ENCODE measurements at regions not wholly inside any gene's neighbourhood (a gene's known extent, or its start where the extent isn't known, plus 50 kb on each side); places are given as distances from the start of the nearest gene placed in this dataset.

DNA sequence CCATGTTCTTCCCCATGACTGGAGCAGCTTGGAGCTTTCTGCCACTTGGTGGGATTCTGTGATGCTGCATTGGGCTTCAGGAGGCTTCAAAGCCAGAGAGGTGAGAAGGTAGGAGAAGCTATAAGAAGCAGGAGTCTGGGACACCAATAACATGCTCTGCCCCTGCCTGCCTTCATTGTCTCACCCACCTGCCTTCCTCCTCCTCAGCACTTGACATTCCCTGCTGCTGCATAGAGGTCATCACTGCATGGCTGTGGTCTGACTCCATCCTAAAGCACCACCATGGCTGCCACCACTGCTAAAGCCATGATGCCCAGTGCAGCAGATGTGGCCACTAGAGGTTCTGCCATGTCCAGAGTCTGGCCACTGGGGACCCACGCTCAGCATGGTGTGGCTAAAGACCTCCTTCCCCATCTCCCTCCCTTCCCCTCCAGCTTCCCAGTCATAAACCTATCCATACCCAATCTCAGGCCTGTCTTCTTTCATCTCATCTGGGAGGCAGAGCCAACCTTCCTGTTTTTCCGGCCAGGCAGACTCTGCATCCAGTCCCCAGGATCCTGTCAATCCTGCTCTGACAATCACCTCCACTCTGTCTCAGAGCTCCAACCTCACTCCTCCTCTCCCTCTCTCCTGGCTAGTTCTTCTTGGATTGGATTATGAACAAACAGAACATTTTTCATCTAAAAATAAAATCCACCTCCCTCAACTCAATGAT lies 285.1 kb upstream of the POU3F1 start:
- no peak overlapping the region for H3K27ac ChIP-seq

DNA sequence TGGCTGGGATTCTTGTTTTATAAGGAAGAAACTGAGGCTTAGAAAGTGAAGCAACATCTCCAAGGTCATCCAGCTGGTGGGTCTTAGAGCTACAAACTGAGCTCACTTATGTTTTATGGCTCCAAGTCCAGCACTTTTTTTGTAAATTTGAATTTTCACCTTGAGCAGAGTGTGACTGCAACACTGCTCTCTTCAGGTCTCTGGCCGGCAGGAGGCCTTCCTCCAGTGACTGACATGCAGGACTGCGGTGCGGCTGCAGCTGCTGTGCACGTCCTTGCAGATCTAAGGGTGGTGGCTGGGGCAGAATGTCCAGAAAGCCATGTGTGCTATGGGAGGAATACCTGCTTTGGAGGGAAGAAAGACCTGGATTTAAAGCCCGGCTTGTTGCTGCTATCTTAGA lies 284.2 kb upstream of the POU3F1 start:
- no peak overlapping the region for H3K27ac ChIP-seq
- TF ChIP-seq, protein P1, sequence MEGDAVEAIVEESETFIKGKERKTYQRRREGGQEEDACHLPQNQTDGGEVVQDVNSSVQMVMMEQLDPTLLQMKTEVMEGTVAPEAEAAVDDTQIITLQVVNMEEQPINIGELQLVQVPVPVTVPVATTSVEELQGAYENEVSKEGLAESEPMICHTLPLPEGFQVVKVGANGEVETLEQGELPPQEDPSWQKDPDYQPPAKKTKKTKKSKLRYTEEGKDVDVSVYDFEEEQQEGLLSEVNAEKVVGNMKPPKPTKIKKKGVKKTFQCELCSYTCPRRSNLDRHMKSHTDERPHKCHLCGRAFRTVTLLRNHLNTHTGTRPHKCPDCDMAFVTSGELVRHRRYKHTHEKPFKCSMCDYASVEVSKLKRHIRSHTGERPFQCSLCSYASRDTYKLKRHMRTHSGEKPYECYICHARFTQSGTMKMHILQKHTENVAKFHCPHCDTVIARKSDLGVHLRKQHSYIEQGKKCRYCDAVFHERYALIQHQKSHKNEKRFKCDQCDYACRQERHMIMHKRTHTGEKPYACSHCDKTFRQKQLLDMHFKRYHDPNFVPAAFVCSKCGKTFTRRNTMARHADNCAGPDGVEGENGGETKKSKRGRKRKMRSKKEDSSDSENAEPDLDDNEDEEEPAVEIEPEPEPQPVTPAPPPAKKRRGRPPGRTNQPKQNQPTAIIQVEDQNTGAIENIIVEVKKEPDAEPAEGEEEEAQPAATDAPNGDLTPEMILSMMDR (conservative IDR thresholded peaks at IDR 0.05): no peak
- no peak for TF ChIP-seq ZFX (IDR thresholded peaks at IDR 0.05)

More for the DNA sequence above, 285.1 kb upstream of the POU3F1 start:
- no peak for TF ChIP-seq ZFX (IDR thresholded peaks at IDR 0.05)
- TF ChIP-seq, protein P1 (conservative IDR thresholded peaks at IDR 0.05): no peak

DNA sequence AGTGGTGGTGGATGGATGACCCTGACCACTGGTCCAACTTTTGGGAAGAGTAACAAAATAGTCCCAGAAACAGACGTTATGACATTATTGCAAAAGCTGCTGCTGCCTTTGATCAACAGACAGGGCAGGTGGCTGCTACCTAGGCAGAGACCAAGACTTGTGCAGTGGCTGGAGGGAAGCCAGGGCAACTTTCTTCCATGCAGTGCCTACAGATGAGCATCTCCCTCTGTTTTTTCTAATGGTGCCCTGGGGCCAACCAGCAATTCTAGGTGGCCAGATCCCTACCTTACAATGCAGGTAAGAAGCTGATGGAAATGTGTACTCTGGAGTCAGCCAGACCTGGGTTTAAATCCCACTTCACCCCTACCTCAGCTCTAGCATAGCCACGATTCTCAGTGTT lies 283.1 kb upstream of the POU3F1 start:
- TF ChIP-seq, protein P1 (conservative IDR thresholded peaks at IDR 0.05): no peak
- no peak for TF ChIP-seq ZFX (IDR thresholded peaks at IDR 0.05)
- H3K27ac ChIP-seq: no peak overlapping the region

DNA sequence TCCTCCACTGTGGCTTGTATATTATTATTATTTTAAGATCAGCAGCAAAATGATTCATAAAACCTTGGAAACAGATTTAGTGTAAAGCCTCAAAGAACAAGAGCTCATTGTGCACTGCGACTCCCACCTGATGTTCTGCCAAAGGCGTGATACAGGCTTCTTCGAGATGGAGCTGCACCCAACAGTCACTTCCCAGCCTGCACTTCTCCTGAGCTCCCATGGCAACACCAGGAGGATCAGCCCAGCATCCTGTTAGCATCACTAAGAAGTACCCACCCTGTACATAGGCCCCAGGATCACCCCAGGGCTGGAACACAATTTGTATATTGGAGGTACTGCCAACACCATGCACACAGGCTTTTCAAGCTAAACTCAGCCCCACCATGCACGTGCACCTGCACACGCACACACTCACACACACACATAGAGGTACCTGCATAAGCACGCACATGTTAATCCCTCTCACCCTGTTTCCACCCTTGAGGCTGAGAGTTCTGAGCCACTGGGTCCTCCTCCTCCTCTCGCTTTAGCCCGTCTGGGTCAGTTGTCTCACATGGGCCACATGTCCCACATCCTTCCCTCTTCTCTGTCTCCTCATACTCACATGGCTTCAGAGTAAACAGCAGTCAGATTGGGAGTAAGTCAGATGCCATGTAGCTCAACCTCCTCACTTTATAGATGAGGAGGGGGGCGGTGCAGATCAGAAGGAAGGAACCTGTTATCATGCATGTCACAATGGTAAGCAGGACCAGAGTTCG lies 281.9 kb upstream of the POU3F1 start:
- no peak overlapping the region for H3K27ac ChIP-seq
- no peak for TF ChIP-seq ZFX (IDR thresholded peaks at IDR 0.05)
- TF ChIP-seq, protein P1 (conservative IDR thresholded peaks at IDR 0.05): no peak

DNA sequence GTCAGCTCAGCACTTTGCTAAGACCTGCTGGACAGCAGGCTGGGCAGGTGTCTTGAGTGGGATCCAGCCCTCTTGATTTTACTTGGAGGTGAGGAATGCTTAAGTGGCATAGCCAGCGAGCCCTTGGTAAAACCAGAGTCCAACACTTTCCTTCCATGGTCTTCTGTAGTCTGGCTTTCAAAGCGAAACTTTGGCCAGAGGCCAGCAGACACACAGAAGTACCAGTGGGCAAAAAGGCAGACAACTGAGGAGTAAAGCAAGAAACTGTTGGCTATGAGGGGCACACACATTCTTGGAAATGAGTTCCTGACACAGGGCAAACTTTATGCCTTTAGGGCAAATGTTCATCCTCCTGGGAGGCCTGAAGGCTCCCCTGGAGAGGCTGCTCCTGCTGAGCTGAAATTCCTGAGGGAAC lies 281.0 kb upstream of the POU3F1 start:
- H3K27ac ChIP-seq: no peak overlapping the region
- no peak for TF ChIP-seq ZFX (IDR thresholded peaks at IDR 0.05)
- TF ChIP-seq, protein P1 (conservative IDR thresholded peaks at IDR 0.05): no peak

DNA sequence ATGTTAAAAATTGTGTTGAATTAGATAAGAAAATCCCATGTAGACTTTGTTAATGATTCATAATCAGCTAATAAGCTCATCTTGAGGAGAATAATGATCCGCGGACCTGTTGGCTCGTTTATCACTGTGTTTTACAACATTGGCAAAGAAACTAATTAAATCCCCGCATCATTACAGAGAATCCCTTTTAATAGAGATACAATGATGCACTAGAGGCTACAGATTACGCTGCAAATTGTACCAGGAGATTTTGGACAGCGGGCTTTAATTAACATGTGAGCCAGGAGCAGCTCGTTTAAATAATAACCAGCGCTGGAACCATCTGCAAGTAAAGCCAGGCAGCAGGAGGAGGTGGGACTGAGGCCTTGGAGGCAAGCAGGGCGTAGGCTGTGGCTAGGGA lies 280.3 kb upstream of the POU3F1 start:
- H3K27ac ChIP-seq: no peak overlapping the region
- no peak for TF ChIP-seq ZFX (IDR thresholded peaks at IDR 0.05)
- TF ChIP-seq, protein P1 (conservative IDR thresholded peaks at IDR 0.05): no peak

DNA sequence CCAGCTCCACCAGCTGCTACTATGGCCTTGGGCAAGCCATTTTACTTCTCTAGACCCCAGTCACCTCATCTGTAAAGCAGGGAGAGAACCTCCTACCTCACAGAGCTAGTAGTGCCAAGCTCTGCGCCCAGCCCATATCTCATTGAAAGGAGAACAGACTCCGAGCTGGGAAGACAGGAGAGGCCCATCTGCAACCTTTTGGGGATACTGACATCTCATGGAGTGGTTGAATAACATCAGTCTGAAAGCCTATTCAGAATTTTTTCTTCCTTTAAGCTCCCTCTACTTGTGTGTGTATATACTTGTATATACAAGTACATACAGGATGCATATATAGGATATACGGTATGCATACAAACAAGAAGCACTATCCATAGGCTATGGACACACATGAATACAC lies 279.5 kb upstream of the POU3F1 start:
- no peak overlapping the region for H3K27ac ChIP-seq
- TF ChIP-seq, protein P1 (conservative IDR thresholded peaks at IDR 0.05): no peak
- no peak for TF ChIP-seq ZFX (IDR thresholded peaks at IDR 0.05)
